Naive thymus-derived CD4-positive, alpha-beta T cell (primary cell): ENCODE measurements at regions not wholly inside any gene's neighbourhood (a gene's known extent, or its start where the extent isn't known, plus 50 kb on each side); places are given as distances from the start of the nearest gene placed in this dataset.

ENCODE experiments used
- ATAC-seq: fragments of 150-1000 bp; cut with Tn5 transposase; 2 replicates; pipeline ENCODE4 v1.10.0; 2021; ENCODE audit warnings: mild to moderate bottlenecking, moderate library complexity
- CTCF ChIA-PET: fragments of 350-600 bp; sonication (Branson Sonifier 250); formaldehyde crosslinking; loops from one replicate; lab custom pipeline; 2021; ENCODE audit warnings: antibody characterized with exemption; lab: Charles Lee
- POLR2A ChIA-PET: fragments of 350-600 bp; sonication (Branson Sonifier 250); formaldehyde crosslinking; loops from one replicate; lab custom pipeline; 2021; ENCODE audit warnings: antibody characterized with exemption, inconsistent platforms; lab: Charles Lee
- DNase-seq, 9 donors: peaks; one replicate each; pipeline versions ENCODE4 v3.0.0 to v3.0.0-alpha.2; 2020 to 2022; ENCODE audit warnings: mixed read lengths in 1 of 9
- H3K27ac ChIP-seq: one replicate; pipeline ENCODE4 v1.7.0; 2013; ENCODE audit warnings: mild to moderate bottlenecking, low read depth, low read length, moderate library complexity
- H3K27me3 ChIP-seq, 2 donors: one replicate each; pipeline ENCODE4 v1.7.0; 2013; ENCODE audit warnings: low read length in 2 of 2, mild to moderate bottlenecking in 2 of 2, moderate library complexity in 2 of 2; ENCODE audit not compliant: control insufficient read depth in 2 of 2, insufficient read depth in 2 of 2
- H3K36me3 ChIP-seq, 3 experiments: 1 replicate in 2 of 3; 2 replicates in 1 of 3; pipeline ENCODE4 v1.7.0; 2013; ENCODE audit warnings: low read length in 3 of 3, mild to moderate bottlenecking in 3 of 3, moderate library complexity in 1 of 3; ENCODE audit not compliant: insufficient read depth in 3 of 3, control insufficient read depth in 2 of 3
- H3K4me1 ChIP-seq, 2 donors: one replicate each; pipeline ENCODE4 v1.7.0; 2013; ENCODE audit warnings: low read length in 2 of 2, mild to moderate bottlenecking in 2 of 2, moderate library complexity in 1 of 2; ENCODE audit not compliant: control insufficient read depth in 2 of 2, insufficient read depth in 2 of 2
- H3K4me3 ChIP-seq: 2 replicates; pipeline ENCODE4 v1.7.0; 2013; ENCODE audit warnings: mild to moderate bottlenecking, low read length
- H3K9me3 ChIP-seq, 3 experiments: 1 replicate in 2 of 3; 2 replicates in 1 of 3; pipeline ENCODE4 v1.7.0; 2013; ENCODE audit warnings: low read length in 3 of 3; ENCODE audit not compliant: control insufficient read depth in 2 of 3
- H3K27ac Mint-ChIP-seq, 9 donors: one replicate each; pipeline ENCODE4 v1.8.0; 2020 to 2022; ENCODE audit warnings: mixed read lengths in 9 of 9, mild to moderate bottlenecking in 8 of 9, moderate library complexity in 5 of 9, inconsistent platforms in 2 of 9
- H3K27me3 Mint-ChIP-seq, 5 donors: one replicate each; pipeline ENCODE4 v1.8.0; 2021 to 2022; ENCODE audit warnings: mixed read lengths in 5 of 5, mild to moderate bottlenecking in 1 of 5
- H3K36me3 Mint-ChIP-seq, 5 donors: one replicate each; pipeline ENCODE4 v1.8.0; 2020 to 2022; ENCODE audit warnings: mixed read lengths in 5 of 5, mild to moderate bottlenecking in 3 of 5, inconsistent platforms in 1 of 5
- H3K4me1 Mint-ChIP-seq, 7 donors: one replicate each; pipeline ENCODE4 v1.8.0; 2020 to 2022; ENCODE audit warnings: mixed read lengths in 7 of 7, mild to moderate bottlenecking in 3 of 7, inconsistent platforms in 1 of 7
- H3K4me3 Mint-ChIP-seq, 10 donors: one replicate each; pipeline ENCODE4 v1.8.0; 2020 to 2022; ENCODE audit warnings: mild to moderate bottlenecking in 10 of 10, mixed read lengths in 10 of 10, moderate library complexity in 6 of 10, inconsistent platforms in 2 of 10
- H3K9me3 Mint-ChIP-seq, 11 donors: one replicate each; pipeline ENCODE4 v1.8.0; 2020 to 2022; ENCODE audit warnings: mixed read lengths in 11 of 11, mild to moderate bottlenecking in 4 of 11, inconsistent platforms in 1 of 11, moderate library complexity in 1 of 11
- intact Hi-C, 2 donors: fragments of 100-400 bp; cut with micrococcal nuclease; formaldehyde crosslinking; loops; one replicate each; pipeline ENCODE4 v1.15.1; 2023

DNA sequence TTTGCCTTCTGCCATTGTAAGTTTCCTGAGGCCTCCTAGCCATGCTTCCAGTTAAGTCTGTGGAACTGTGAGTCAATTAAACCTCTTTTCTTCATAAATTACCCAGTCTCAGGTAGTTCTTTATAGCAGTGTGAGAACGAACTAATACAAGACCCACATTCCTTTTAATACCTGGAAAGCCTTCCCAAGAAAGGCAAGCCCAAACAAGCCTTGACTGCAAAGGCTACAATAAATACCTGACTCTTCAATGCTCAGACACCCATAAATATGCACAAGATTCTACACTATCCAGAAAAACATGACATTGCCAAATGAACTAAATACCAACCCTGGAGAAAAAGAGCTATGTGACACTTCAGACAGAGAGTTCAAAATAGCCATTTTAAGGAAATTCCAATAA, 338.8 kb downstream of the HAO1 start:
- ChIA-PET POLR2A (no interaction called here), CTCF (no interaction called here)
- Mint-ChIP-seq H3K27me3 (no peaks in the 10 kb centered on the region), H3K36me3 (peaks cover 0 to 4% (median 0%) of the 10 kb centered on the region in 5 donors), H3K27ac (no peak overlapping the region), H3K9me3 (peaks cover 2 to 50% (median 11%) of the 10 kb centered on the region in 11 donors), H3K4me3 (no peak overlapping the region), H3K4me1 (no peaks in the 10 kb centered on the region)
- Histone ChIP-seq H3K27ac (no peak overlapping the region), H3K4me3 (no peak overlapping the region), H3K36me3 (no peaks in the 10 kb centered on the region), H3K27me3 (no peaks in the 10 kb centered on the region), H3K4me1 (no peaks in the 10 kb centered on the region), H3K9me3 (no peaks in the 10 kb centered on the region)
- intact Hi-C loops: no loop called here
- no peak for ATAC-seq
- no peak for DNase-seq

DNA sequence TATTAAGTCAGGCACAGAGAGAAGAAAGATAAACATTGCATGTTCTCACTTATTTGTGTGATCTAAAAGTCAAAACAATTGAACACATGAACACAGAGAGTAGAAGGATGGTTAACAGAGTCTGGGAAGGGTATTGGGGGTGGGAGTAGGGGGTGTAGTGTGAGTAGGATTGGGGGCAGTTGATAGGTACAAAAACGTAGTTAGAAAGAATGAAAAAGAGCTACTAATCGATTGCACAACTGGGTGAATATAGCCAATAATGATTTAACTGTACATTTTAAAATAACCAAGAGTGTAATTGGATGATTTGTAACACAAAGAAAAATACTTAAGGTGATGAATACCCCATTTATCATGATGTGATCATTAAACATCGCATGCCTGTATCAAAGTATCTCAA, 333.3 kb downstream of the HAO1 start:
- no peak overlapping the region for H3K4me3 ChIP-seq
- no peaks in the 10 kb centered on the region for H3K27me3 Mint-ChIP-seq
- H3K36me3 Mint-ChIP-seq: peaks cover 0 to 3% (median 0%) of the 10 kb centered on the region in 5 donors
- ChIA-PET POLR2A (no interaction called here), CTCF (no interaction called here)
- no peaks in the 10 kb centered on the region for H3K4me1 ChIP-seq
- H3K9me3 Mint-ChIP-seq: peaks cover 0 to 40% (median 7%) of the 10 kb centered on the region in 11 donors
- H3K4me3 Mint-ChIP-seq: no peak overlapping the region
- H3K36me3 ChIP-seq: no peaks in the 10 kb centered on the region
- intact Hi-C loops: loop anchor here in 1 of 2 donors (5.0 kb wide), 1 partner anchor 45 kb away; no protein-coding TSS in a partner anchor
- ATAC-seq (no peak), DNase-seq (no peak)
- no peak overlapping the region for H3K27ac Mint-ChIP-seq
- no peak overlapping the region for H3K27ac ChIP-seq
- no peaks in the 10 kb centered on the region for H3K27me3 ChIP-seq
- H3K9me3 ChIP-seq: no peaks in the 10 kb centered on the region
- no peaks in the 10 kb centered on the region for H3K4me1 Mint-ChIP-seq

DNA sequence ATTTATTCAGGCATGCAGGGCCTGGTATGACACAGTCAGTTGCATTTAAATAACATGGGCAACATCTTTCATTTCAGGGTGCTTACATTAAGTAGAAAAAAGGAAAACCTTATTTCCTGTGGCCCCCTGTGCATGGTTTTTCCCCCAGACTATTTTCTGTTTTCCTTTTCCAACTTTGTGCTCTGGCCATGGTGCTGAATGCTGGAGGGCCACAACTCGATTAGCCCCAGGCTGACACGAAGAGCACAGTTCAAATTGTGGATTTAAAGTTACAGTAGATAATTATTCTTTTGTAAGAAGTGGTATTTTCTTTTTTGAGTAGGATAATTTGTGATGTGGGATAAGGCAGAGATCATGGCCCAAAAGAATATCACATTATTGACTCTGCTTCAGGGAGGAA, 332.0 kb downstream of the HAO1 start:
- Mint-ChIP-seq H3K27me3 (no peaks in the 10 kb centered on the region), H3K4me3 (no peak overlapping the region), H3K4me1 (no peaks in the 10 kb centered on the region), H3K27ac (no peak overlapping the region), H3K9me3 (peaks cover 0 to 41% (median 6%) of the 10 kb centered on the region in 11 donors), H3K36me3 (no peaks in the 10 kb centered on the region)
- no peak for DNase-seq
- no peaks in the 10 kb centered on the region for H3K4me1 ChIP-seq
- ATAC-seq: no peak
- H3K27ac ChIP-seq: no peak overlapping the region
- H3K36me3 ChIP-seq: no peaks in the 10 kb centered on the region
- POLR2A ChIA-PET: no interaction called here
- H3K27me3 ChIP-seq: no peaks in the 10 kb centered on the region
- H3K9me3 ChIP-seq: no peaks in the 10 kb centered on the region
- no peak overlapping the region for H3K4me3 ChIP-seq
- intact Hi-C loops: loop anchor here in 1 of 2 donors (5.0 kb wide), 1 partner anchor 44 kb away; no protein-coding TSS in a partner anchor
- CTCF ChIA-PET: no interaction called here

DNA sequence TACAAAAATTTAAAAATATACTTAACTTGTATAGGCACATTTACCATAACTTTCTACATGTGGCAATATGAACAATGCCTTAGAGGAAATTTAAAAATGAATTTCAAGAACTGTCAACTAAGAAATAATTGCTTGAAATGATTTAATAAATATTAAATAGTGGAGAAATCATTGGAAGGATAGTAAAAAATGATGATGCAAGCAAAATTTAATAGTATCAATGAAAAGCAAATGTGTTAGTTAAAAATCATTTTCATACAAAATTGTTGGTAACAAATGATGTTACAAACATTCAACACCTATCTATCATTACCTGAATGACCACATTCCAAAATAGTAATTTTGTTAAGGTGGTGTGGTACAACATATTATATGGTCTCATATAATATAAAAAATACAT, 331.0 kb downstream of the HAO1 start:
- H3K4me1 ChIP-seq: no peaks in the 10 kb centered on the region
- H3K9me3 ChIP-seq: no peaks in the 10 kb centered on the region
- no peak overlapping the region for H3K4me3 ChIP-seq
- ChIA-PET CTCF (no interaction called here), POLR2A (no interaction called here)
- Mint-ChIP-seq H3K36me3 (no peaks in the 10 kb centered on the region), H3K4me1 (no peaks in the 10 kb centered on the region), H3K27ac (no peak overlapping the region), H3K27me3 (no peaks in the 10 kb centered on the region), H3K4me3 (no peak overlapping the region), H3K9me3 (peaks cover 0 to 34% (median 6%) of the 10 kb centered on the region in 11 donors)
- intact Hi-C loops: loop anchor here in 1 of 2 donors (5.0 kb wide), 1 partner anchor 43 kb away; no protein-coding TSS in a partner anchor
- no peaks in the 10 kb centered on the region for H3K27me3 ChIP-seq
- H3K27ac ChIP-seq: no peak overlapping the region
- no peaks in the 10 kb centered on the region for H3K36me3 ChIP-seq
- DNase-seq (no peak), ATAC-seq (no peak)

DNA sequence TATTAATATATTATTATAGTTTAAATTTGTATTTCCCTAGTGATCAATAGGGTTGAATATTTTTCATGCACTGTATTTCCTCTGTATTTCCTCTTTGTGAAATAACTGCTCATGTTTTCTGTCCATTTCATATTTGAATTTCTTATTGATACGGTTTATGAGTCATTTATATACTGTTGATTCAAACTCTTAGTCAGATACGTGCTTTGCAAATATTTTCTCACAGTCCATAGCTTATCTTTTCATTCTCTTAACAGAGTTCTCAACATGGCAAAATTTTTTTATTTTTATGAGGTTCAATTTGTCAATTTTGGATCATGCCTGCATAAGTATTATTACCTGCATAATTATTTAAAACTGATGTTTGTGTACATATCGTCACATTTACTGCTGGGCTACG, 329.6 kb downstream of the HAO1 start:
- Mint-ChIP-seq H3K27me3 (no peaks in the 10 kb centered on the region), H3K4me1 (no peaks in the 10 kb centered on the region), H3K9me3 (peaks cover 0 to 23% (median 4%) of the 10 kb centered on the region in 11 donors), H3K27ac (no peak overlapping the region), H3K4me3 (no peak overlapping the region), H3K36me3 (no peaks in the 10 kb centered on the region)
- no peaks in the 10 kb centered on the region for H3K27me3 ChIP-seq
- H3K9me3 ChIP-seq: no peaks in the 10 kb centered on the region
- ChIA-PET CTCF (no interaction called here), POLR2A (no interaction called here)
- H3K27ac ChIP-seq: no peak overlapping the region
- H3K4me1 ChIP-seq: no peaks in the 10 kb centered on the region
- intact Hi-C loops: no loop called here
- H3K4me3 ChIP-seq: no peak overlapping the region
- no peaks in the 10 kb centered on the region for H3K36me3 ChIP-seq
- ATAC-seq (no peak), DNase-seq (no peak)

DNA sequence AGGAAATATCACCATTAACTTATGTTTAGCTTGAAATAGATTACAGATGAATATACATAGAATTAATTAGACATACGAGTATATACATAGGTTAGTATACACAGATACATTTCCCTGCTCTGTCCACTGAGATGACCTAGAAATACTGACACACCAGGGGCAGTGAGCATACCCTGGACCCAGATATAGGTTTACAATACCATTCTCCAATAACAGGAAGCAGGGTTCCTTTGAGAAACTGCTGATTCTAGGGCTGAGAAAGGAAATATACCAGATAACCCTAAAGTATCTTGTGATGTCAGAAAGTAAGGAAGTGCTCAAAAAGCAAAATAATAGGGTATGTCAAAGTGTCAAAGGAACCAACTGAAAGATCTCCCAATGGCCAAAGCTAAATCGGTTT, 322.5 kb downstream of the HAO1 start:
- Mint-ChIP-seq H3K27ac (no peak overlapping the region), H3K4me3 (no peak overlapping the region), H3K36me3 (no peaks in the 10 kb centered on the region), H3K4me1 (no peaks in the 10 kb centered on the region), H3K27me3 (no peaks in the 10 kb centered on the region), H3K9me3 (peaks cover 0 to 12% (median 4%) of the 10 kb centered on the region in 11 donors)
- H3K4me1 ChIP-seq: no peaks in the 10 kb centered on the region
- ATAC-seq (no peak), DNase-seq (no peak)
- CTCF ChIA-PET: no interaction called here
- no peak overlapping the region for H3K27ac ChIP-seq
- H3K9me3 ChIP-seq: no peaks in the 10 kb centered on the region
- POLR2A ChIA-PET: no interaction called here
- no peaks in the 10 kb centered on the region for H3K36me3 ChIP-seq
- H3K4me3 ChIP-seq: no peak overlapping the region
- H3K27me3 ChIP-seq: no peaks in the 10 kb centered on the region
- intact Hi-C loops: no loop called here

DNA sequence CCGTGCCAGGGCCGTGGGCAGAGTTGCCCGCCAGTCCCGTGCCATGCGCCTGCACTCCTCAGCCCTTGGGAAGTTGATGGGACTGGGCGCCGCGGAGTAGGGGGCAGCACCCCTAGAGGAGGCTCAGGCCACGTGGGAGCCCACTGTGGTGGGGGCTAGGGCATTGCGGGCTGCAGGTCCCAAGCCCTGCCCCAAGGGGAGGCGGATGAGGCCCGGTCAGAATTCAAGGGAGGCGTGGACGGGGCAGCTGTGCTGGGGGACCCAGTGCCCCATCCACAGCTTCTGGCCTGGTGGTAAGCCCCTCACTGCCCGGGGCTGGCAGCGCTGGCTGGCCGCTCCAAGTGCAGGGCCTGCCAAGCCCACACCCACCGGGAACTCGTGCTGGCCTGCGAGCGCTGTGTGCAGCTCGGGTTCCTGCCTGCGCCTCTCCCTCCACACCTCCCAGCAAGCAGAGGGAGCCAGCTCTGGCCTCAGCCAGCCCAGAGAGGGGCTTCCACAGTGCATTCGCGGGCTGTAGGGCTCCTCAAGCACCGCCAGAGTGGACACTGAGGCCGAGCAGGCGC, 317.8 kb downstream of the HAO1 start:
- no peak overlapping the region for H3K4me3 ChIP-seq
- intact Hi-C loops: no loop called here
- no peaks in the 10 kb centered on the region for H3K27me3 ChIP-seq
- Mint-ChIP-seq H3K27me3 (no peaks in the 10 kb centered on the region), H3K4me1 (no peaks in the 10 kb centered on the region), H3K9me3 (peaks cover 2 to 17% (median 4%) of the 10 kb centered on the region in 11 donors), H3K27ac (no peak overlapping the region), H3K36me3 (no peaks in the 10 kb centered on the region), H3K4me3 (no peak overlapping the region)
- no peak for ATAC-seq
- CTCF ChIA-PET: no interaction called here
- no peaks in the 10 kb centered on the region for H3K4me1 ChIP-seq
- DNase-seq: no peak
- no peak overlapping the region for H3K27ac ChIP-seq
- POLR2A ChIA-PET: no interaction called here
- H3K36me3 ChIP-seq: no peaks in the 10 kb centered on the region
- no peaks in the 10 kb centered on the region for H3K9me3 ChIP-seq
